BE2C (cell line): ENCODE measurements at regions not wholly inside any gene's neighbourhood (a gene's known extent, or its start where the extent isn't known, plus 50 kb on each side); places are given as distances from the start of the nearest gene placed in this dataset.

Experiments used
- DNase-seq: peaks from one replicate; pipeline ENCODE4 v3.0.0-alpha.2; 2020
- H3K27me3 ChIP-seq: fragments of 250-450 bp; sonication (Bioruptor Pico); 2 replicates; pipeline ENCODE4 v1.5.1; 2020; ENCODE audit warnings: mild to moderate bottlenecking
- H3K36me3 ChIP-seq: fragments of 250-450 bp; sonication (Bioruptor Pico); 2 replicates; pipeline ENCODE4 v1.5.1; 2020; ENCODE audit warnings: mild to moderate bottlenecking
- H3K4me1 ChIP-seq: fragments of 250-450 bp; sonication (Bioruptor Pico); 2 replicates; pipeline ENCODE4 v1.5.1; 2020
- H3K4me3 ChIP-seq: 2 replicates; pipeline ENCODE4 v1.5.1; 2011; ENCODE audit warnings: low read depth, low read length
- H3K9me3 ChIP-seq: fragments of 250-450 bp; sonication (Bioruptor Pico); 2 replicates; pipeline ENCODE4 v1.5.1; 2020
- CTCF ChIP-seq: IDR thresholded peaks from 2 replicates; pipeline ENCODE4 v1.5.1; 2012; ENCODE audit warnings: mild to moderate bottlenecking, low read depth, low read length

GRCh38 chr6:95698271-95698670 lies 120.9 kb downstream of the MANEA start:
- DNase-seq = no peak
- Histone ChIP-seq H3K27me3 (no peaks in the 10 kb centered on the region), H3K4me3 (no peak overlapping the region), H3K4me1 (no peaks in the 10 kb centered on the region), H3K36me3 (no peaks in the 10 kb centered on the region), H3K9me3 (no peaks in the 10 kb centered on the region)
- no peak for TF ChIP-seq CTCF

GRCh38 chr6:95723638-95724037 lies 146.3 kb downstream of the MANEA start:
- no peaks in the 10 kb centered on the region for H3K27me3 ChIP-seq
- no peak overlapping the region for H3K4me3 ChIP-seq
- TF ChIP-seq CTCF = no peak
- H3K4me1 ChIP-seq = no peaks in the 10 kb centered on the region
- H3K9me3 ChIP-seq = no peaks in the 10 kb centered on the region
- DNase-seq = no peak
- H3K36me3 ChIP-seq = no peaks in the 10 kb centered on the region

- no peak for DNase-seq
- Histone ChIP-seq H3K4me3 (no peak overlapping the region), H3K9me3 (no peaks in the 10 kb centered on the region), H3K27me3 (no peaks in the 10 kb centered on the region), H3K4me1 (no peaks in the 10 kb centered on the region), H3K36me3 (no peaks in the 10 kb centered on the region)
- TF ChIP-seq CTCF = no peak
Measured at GRCh38 chr6:95725344-95725743, 148.0 kb downstream of the MANEA start.

- no peak for TF ChIP-seq CTCF
- no peaks in the 10 kb centered on the region for H3K9me3 ChIP-seq
- no peak for DNase-seq
Measured at GRCh38 chr6:95740157-95740556, 162.8 kb downstream of the MANEA start.

GRCh38 chr6:95741045-95741444 lies 163.7 kb downstream of the MANEA start:
- H3K36me3 ChIP-seq = no peaks in the 10 kb centered on the region
- no peak for TF ChIP-seq CTCF
- H3K9me3 ChIP-seq = no peaks in the 10 kb centered on the region
- no peak for DNase-seq
- H3K4me3 ChIP-seq = no peak overlapping the region
- H3K4me1 ChIP-seq = no peaks in the 10 kb centered on the region
- no peaks in the 10 kb centered on the region; the same call in 1 of the 2 replicates for H3K27me3 ChIP-seq

More at GRCh38 chr6:95740157-95740556, 162.8 kb downstream of the MANEA start:
- Histone ChIP-seq H3K4me3 (no peak overlapping the region), H3K27me3 (no peaks in the 10 kb centered on the region), H3K36me3 (no peaks in the 10 kb centered on the region), H3K4me1 (no peaks in the 10 kb centered on the region)

GRCh38 chr6:95742767-95743289 lies 165.5 kb downstream of the MANEA start:
- H3K27me3 ChIP-seq = no peaks in the 10 kb centered on the region; the same call in 1 of the 2 replicates
- no peak for DNase-seq
- TF ChIP-seq CTCF = no peak
- H3K4me1 ChIP-seq = no peaks in the 10 kb centered on the region
- H3K9me3 ChIP-seq = no peaks in the 10 kb centered on the region
- no peaks in the 10 kb centered on the region for H3K36me3 ChIP-seq
- no peak overlapping the region for H3K4me3 ChIP-seq
